OCI-LY1 (cell line): ENCODE measurements at regions not wholly inside any gene's neighbourhood (a gene's known extent, or its start where the extent isn't known, plus 50 kb on each side); places are given as distances from the start of the nearest gene placed in this dataset.

Experiments used
- EZH2 ChIP-seq: fragments of 200-600 bp; sonication (generic), shearing (Covaris generic); IDR thresholded peaks from 2 replicates; pipeline ENCODE4 v1.8.0; 2017; ENCODE audit warnings: borderline replicate concordance, mixed run types, mild to moderate bottlenecking, antibody characterized with exemption, low read length, moderate library complexity, mixed read lengths
- TF ChIP-seq, protein P1 (sequence below): fragments of 200-600 bp; sonication (generic), shearing (Covaris generic); IDR thresholded peaks from 2 replicates; pipeline ENCODE4 v1.5.1; 2017; ENCODE audit warnings: mild to moderate bottlenecking, antibody characterized with exemption, low read length, moderate library complexity, mixed read lengths

DNA sequence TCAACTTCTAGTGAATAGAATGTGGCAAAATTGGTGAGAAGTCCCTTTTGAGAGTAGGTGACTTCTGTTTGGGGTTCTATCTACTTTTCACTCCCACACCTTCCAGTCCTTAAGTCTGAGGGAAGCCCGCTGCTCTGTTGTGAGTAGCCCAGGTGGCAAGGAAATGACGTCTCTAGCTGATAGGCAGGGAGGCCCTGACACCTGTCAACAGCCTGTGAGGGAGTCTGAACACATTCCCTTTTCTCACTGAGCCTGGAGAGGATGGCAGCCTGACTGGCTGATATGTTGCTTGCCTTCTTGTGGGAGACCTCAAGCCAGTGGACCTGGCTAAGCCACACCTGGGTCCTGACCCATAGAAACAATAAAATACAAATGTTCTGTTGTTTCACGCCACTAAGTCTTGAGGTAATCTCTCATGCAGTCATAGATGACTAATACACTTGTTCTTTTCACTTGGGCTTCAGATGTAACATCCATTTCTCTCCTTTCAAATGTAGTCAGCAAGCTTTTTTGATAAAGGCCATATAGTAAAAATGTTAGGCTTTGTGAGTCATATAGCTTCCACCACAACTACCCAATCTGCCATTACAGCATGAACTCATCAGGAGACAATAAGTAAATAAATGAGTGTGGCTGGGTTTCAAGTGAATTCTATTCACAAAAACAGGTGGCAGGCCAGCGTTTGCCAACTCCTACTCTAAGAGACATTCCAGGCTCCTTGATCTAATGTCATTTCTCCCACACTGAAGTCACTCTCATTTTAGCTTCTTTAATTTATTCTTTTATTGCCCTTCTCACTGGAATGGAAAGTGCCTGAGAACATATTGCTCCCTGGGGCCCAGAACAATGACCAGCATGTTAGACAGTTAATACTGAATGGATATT is 265.1 kb upstream of the MAD2L1 start:
- TF ChIP-seq, protein P1, sequence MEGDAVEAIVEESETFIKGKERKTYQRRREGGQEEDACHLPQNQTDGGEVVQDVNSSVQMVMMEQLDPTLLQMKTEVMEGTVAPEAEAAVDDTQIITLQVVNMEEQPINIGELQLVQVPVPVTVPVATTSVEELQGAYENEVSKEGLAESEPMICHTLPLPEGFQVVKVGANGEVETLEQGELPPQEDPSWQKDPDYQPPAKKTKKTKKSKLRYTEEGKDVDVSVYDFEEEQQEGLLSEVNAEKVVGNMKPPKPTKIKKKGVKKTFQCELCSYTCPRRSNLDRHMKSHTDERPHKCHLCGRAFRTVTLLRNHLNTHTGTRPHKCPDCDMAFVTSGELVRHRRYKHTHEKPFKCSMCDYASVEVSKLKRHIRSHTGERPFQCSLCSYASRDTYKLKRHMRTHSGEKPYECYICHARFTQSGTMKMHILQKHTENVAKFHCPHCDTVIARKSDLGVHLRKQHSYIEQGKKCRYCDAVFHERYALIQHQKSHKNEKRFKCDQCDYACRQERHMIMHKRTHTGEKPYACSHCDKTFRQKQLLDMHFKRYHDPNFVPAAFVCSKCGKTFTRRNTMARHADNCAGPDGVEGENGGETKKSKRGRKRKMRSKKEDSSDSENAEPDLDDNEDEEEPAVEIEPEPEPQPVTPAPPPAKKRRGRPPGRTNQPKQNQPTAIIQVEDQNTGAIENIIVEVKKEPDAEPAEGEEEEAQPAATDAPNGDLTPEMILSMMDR = no peak
- no peak for TF ChIP-seq EZH2
